Fibroblast of villous mesenchyme (primary cell): ENCODE measurements at regions not wholly inside any gene's neighbourhood (a gene's known extent, or its start where the extent isn't known, plus 50 kb on each side); places are given as distances from the start of the nearest gene placed in this dataset.

Source experiments
- DNase-seq: peaks from one replicate; pipeline ENCODE4 v3.0.0-alpha.2; 2010; ENCODE audit warnings: low read depth
- H3K4me3 ChIP-seq: 2 replicates; pipeline ENCODE4 v1.5.1; 2011; ENCODE audit warnings: low read depth, mild to moderate bottlenecking, low read length
- CTCF ChIP-seq: IDR thresholded peaks from 2 replicates; pipeline ENCODE4 v1.5.1; 2012; ENCODE audit warnings: low read depth, mild to moderate bottlenecking, low read length; ENCODE audit not compliant: insufficient read depth

- DNase-seq: no peak
- H3K4me3 ChIP-seq: no peak overlapping the region
These were observed 64.8 kb upstream of the ZNF281 start for GRCh38 chr1:200474633-200475032.

DNA sequence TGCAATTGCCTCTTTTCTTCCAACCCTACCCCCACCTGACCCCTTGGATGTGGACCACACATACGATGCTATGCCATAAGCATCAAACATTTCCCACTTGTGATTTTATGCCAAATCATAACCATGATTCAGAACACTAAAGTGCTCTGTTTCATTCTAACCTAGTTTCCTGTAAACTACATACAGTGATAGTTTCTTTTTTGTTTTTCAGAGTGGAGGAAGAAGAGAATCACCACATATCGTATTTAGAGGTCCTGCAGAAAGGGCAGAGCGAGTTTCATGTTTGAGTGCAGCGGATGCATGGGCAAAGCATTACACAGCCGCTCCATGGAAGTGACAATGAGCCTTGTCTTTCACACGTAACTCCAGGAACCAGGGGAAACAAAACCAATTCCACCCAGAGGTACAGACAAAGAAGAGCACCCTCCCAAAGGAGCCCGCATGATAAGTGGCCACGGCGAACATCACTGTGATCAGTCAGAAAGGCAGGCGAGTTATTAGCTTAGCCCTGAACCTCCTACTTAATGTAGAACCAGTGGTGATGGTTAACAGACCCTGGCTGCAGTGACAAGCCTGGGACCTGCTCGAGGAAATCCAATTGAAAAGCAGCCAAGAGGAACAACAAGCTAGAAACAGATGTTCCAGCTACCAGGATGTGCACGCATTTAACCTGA, 64.0 kb upstream of the ZNF281 start:
- no peak for TF ChIP-seq CTCF
- no peak overlapping the region for H3K4me3 ChIP-seq
- DNase-seq: peak; percentile 60

More at GRCh38 chr1:200474633-200475032, 64.8 kb upstream of the ZNF281 start:
- no peak for TF ChIP-seq CTCF

DNA sequence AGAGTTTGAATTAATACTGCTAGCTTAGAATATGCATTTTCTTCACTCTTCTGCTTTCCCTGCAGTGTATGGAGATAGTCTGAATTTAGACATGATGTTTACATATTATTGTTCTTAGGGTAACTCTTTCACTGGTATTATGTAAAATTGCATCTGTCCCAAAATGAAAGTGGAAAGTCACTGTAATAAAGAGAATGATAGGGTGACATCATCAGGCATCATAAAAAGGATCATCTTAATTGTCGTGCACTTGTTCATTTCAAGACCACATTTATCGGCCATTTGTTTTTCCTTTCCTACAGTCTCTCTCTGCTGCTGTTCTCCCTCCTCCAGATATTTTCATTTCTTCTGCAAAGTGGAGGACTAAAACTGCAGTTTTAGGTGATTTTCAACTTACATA, 61.9 kb upstream of the ZNF281 start:
- TF ChIP-seq CTCF: no peak
- H3K4me3 ChIP-seq: no peak overlapping the region
- DNase-seq: no peak

DNA sequence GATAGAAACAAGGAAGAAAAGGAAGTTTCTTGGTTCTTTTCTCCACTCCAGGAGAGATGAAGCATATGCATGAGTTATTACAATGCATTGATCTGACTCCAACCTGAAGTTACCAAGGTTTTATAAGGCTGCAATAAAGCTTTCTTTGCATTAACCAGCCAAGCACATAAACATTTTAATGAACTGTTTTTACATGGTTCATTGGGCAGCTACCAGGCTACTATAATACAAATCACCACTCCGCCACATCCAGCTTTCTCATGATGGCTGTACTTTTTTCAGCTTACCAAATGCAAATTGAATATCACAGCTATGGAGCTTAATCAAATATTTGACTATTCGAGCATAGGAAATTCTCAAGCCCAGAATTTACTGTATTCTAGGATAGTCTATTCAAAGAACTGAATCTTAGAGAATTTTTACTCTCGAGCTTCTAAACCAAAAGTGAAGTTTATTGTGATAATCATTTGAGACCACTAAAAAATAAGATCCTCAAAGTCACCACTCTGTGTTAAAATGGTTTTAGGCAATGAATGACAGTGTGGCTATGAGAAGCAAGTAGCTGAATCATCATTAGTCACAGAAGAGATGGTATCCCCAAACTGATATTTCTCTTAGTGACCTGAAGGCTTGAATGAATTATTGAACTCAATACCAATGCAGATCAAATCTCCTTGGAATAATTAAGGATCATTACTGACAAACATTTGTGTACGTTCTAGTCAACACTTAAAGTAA, 58.6 kb upstream of the ZNF281 start:
- no peak for TF ChIP-seq CTCF
- no peak overlapping the region for H3K4me3 ChIP-seq
- DNase-seq: no peak

DNA sequence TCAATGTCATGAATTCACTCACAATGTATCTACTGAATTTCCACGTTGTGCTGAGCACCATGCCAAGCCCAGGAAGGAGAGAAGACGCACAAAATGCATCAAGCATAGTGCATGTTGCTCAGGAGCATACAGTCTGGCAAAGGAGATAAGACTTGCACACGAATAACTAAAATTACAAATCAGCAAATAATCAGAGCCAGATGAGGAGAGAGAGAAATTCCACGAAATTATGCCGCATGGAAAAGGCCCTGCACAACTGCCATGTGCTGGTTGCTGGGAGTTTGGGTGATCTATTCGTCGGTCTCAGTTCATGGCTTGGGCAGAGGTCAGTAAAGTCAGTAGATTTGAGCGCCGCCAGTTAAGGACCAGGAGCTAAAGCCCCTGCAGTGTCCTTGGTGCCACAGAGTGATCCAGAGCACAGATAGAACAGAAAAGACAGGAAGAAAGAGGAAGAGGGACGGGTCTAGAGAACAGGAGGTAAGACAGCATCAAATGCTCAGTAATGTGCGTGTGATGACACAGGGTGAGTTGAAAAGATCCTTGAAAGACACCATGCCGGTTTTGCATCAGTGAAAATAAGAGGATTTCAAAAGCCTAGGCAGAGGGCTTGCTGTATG, 55.1 kb upstream of the ZNF281 start:
- no peak for TF ChIP-seq CTCF
- H3K4me3 ChIP-seq: no peak overlapping the region
- DNase-seq: no peak
